HG03342 (cell line): ENCODE measurements at regions not wholly inside any gene's neighbourhood (a gene's known extent, or its start where the extent isn't known, plus 50 kb on each side); places are given as distances from the start of the nearest gene placed in this dataset.
"Not testable (repeated sequence)": the region's sequence is repeated elsewhere in the genome, so short reads cannot be mapped to it uniquely, and the experiment has no call there.

Experiments used
- ATAC-seq: cut with Tn5 transposase; IDR thresholded peaks from one replicate; pipeline ENCODE4 v1.9.1; 2021; ENCODE audit warnings: mild to moderate bottlenecking, moderate library complexity; ENCODE audit not compliant: unreplicated experiment

DNA sequence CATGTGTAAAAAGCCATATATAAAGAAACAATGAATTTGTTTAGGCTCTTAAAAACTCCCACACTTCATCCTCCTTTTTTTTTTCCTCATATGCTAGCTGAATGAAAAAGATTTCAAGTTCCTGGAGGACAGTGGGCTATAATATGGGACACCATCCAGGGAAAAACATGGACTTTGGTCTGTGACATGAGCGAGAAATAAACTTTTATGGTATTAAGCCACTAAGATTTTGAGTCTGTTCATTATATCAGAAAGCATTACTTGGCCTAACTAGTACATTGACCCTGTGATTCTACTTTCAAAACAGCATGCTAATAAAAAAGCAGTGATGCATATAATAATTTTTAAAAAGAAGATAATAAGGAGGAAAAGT, 392.3 kb upstream of the CAMK1G start:
- no peak for ATAC-seq

DNA sequence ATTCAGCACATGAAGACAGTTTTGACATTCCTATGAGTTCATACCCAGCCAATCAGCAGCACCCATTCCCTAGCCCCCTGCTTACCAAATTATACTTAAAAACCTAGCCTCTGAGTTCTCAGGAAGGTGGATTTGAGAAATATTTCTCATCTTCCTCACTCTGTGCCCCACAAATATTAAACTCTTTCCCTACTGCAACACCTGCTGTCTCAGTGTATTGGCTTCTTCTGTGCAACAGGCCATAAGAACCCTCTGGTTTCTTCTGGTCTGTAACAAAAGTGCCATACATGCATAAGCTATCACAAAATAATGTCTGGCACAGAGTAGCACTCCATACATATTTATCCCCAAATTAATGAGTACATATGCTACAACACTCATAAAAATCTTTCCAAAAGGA, 387.4 kb upstream of the CAMK1G start:
- no peak for ATAC-seq

DNA sequence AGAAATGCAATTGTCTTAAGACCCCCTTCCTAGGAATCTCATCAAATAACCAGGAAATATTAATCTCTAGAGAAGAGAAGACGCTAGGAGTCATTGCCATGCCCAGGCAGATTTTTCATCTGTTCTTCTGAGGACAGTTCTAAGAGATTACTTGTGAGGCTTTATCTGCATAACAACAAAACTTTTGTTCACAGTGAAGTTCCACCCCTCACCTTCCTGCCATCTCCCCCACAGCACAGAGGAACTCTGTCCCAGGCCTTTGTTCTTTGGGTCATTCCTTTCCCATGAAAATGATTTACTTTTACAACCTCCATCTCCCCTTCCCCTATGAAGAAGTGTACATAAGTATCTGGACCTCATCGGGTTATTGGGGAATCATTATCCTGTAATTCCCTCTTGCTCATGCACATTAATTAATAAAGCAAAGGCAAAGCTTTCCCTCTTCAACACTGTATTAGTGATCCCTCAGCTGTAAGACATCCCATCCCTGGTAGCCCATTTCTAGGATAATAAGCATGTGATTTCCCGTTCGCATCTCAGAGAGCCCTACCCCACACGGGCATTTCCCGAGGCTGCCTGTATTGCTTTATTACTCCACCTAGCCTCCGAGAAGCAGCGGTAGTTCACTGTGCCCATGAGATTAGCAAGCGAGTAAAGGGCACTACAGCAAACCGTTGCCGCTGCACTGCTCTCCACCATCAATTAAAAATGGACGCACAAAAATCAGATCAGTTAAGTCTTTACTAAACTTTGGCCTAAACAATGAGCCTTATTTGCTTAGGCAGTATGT, 384.4 kb upstream of the CAMK1G start:
- ATAC-seq = no peak

DNA sequence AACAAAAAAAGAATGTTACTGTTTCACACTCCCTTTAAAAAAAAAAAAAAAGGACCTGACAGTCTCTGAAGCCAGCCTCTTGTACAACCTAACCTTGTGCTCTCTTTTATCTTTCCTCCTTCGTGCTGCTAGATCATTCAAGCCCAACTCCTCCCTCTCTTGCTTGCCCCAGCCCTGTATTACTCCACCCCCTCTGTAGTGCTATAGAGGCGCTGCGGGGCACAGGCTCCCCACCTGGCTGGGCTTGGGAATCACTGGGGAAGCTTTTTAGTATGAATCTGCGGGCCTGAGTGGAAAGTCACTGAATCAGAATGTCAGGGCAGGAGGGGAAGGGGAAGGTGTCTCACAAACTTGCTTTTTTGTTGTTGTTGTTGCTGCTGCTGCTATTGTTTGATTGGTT, 383.7 kb upstream of the CAMK1G start:
- ATAC-seq = no peak

DNA sequence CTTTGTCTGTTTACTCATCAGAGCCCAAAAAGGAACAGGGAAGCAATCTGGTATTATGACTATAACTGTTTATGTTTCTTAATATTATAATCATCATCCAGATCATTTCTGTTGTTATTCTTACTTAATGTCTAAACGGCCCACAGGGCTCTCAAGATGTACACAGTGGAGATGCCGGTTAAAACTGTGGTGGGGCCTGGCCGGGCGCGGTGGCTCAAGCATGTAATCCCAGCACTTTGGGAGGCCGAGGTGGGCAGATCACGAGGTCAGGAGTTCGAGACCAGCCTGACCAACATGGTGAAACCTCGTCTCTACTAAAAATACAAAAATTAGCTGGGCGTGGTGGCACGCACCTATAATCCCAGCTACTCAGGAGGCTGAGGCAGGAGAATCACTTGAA, 381.2 kb upstream of the CAMK1G start:
- not testable (repeated sequence) for ATAC-seq

DNA sequence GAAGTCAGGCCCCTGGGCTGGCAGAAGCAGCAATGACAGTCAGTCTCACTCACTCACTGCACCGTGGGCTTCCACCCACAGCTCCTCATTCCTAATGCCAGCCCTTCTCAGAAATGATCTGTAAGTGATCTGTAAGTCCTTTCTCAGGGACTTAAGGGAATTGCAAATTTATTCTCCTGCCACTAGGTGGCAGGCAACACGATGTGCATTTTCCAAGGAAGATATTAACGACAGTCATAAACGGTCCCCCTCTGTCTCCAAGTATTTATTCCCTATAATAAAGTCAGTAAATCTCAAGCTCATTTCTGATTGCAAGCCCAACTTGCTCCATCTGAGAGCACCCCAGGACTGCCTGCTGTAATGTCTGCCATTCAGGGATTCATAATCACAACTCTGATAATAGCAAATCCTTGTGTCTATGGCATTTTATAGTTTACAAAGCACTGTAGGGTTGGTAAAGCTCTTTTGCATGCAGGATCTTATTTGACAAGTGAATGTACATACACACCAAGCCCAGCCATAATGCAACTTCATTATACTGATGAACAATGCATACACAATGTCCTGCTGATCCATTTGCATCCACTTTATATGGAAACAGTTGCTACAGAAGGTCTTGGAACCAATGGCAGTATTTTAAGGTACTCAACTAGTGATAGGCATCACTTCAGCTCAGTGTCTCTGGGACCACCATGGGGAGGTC, 380.5 kb upstream of the CAMK1G start:
- peak; percentile 44 for ATAC-seq

DNA sequence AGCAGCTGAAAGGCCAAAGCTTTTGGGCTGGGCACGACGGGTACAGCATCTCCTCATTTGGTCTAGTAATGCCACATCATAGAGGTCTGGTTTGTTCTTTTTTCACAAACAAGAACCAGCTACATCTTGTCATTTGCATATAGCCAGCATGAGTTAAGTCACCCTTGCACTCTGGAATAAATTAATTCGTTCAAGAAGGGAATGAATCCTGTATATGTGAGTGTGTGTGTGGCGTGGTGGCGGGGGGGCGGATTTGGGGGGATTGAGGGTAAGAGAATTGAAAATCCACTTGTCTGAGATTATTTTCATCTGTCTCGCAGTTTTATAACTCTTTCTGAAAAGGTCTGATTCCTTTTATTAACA, 380.0 kb upstream of the CAMK1G start:
- ATAC-seq = no peak

DNA sequence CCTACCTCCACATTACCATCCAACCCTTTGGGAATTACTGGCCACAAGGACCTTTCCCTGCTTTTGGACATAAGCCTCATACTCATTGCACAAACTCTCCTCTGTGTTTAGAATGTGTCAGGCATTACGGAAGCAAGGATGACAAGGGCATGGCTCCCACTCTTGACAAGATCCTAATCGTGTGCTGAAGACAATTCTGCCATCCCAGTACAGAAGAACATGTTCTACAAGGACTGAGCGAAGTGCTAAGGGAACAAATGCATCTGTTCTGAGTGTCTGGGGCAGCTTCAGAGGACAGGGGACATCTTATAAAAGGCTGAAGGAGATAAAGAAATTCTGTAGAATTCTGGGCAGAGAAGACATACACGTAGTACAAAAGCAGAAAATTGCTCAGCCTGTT, 378.5 kb upstream of the CAMK1G start:
- ATAC-seq = no peak

DNA sequence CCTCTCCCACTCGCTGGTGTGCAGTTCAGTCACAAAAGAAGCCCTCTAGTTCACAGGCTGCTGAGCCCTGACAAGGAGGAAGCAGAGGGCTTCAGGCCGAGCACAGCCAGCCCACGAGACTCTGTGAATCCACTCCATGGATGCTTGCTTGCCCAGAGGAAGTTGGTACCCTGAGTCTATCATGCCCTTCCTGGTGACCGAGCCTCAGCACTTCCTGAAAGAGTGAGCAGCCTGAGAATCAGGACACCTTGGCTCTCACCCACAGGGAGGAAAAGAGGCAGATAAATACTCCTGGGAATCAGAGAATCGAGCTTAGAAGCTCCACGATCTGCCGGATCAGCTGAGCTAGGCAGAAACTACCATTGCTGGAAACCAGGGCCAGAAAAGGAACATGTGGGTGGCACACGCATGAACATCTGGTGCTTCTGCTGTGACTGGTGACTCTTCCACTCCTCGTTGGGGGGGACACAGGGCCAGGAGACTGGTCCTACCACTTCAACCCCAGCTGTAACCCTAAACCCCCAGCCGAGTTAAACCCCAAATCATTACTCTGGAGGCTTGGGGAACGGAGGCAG, 376.3 kb upstream of the CAMK1G start:
- no peak for ATAC-seq

DNA sequence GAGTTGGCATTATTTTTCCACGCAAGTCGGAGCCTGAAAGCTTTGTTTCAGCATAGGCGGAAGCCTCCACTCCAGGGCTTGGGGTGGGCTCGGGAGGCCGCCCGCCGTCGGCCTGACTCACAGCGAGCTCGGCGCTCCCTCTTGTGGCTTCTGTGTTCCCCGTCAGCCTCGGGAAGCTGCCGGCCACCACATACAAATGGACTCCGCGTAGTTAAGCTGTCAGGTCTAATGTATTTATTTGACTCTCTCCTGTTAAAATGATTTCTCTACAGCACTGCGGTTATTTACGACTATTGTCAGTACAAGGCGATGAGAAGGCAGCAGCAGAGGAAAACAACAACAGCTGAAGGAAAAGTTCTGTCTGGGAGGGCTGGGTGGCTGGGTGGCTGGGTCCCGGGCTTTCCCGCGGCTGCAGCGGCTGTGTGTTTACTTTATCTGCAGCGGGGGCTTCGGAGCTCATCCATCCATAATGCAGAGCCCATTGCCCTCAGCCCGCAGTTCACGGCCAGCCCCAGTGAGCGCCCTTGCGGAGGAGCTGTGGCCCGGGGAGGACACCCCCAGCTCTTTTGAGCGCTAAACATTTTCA, 375.7 kb upstream of the CAMK1G start:
- peak; percentile 73 for ATAC-seq

DNA sequence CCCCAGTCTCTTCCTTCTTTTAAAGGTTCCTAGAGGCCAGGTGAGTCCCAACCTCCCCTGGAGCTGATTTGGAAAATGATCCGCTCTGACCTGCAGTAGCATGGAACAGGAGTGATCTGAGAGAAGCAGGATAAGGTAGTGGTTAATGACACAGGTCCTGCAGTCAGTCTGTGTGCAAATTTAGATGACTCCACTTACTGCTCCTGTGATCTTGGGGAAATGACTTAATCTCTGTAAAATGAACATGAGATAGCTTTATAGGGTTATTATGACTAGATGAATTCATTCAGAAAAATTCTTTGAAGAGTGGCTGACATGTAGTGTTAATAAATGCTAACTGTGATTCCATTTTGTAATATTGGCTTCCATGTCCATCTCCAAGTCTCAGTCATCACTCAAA, 374.9 kb upstream of the CAMK1G start:
- no peak for ATAC-seq

DNA sequence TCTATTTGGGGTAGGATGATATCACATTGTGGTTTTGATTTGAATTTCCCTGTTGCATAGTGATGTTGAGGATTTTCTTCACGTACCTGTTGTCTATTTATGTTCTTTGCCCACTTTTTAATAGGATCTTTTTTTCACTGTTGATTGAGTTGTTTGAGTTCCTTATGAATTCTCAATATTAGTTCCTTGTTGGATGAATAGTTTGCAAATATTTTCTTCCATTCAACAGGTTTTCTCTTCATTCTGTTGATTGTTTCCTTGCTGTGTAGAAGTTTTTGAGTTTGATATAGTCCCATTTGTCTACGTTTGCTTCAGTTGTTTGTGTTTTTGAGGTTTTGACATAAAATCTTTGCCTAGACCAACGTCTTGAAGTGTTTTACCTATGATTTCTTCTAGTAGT, 369.5 kb upstream of the CAMK1G start:
- no peak for ATAC-seq

DNA sequence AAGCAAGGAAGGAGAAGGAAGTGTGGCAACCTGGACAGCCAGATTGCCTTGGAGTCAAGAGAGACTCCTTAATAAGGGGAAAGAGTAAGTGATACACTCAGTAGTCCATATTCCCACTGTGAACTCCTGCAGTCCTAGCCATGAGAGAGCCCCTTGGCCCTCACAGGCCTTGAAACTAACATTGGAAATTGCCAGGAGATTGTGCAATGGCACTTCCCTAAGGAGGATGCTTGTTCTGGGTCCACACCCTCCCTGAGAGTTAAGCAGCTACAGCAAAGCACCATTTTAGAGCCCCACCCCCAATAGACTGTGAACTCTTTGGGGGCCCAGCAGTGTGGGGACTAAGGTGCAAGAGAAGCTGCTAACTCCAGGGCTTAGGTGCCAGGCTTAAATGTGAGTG, 367.7 kb upstream of the CAMK1G start:
- no peak for ATAC-seq

DNA sequence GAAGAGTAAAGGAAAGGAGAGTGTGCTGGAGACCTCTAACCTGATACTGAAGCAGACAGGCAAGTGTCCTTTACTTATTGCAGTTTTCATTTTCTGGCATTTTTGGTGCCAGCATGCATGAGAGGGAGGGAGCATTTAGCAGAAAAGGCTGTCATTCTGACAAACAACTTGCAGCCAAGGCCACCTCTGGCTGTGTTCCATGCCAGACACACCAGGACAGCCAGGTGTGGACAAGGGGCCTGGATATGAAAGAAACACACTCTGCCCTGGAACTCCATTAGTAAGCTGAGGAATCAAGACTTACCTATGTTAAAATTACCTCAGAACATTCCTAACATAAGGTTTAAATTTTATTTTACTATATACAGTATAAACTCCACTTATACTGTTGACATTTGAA, 365.4 kb upstream of the CAMK1G start:
- no peak for ATAC-seq

DNA sequence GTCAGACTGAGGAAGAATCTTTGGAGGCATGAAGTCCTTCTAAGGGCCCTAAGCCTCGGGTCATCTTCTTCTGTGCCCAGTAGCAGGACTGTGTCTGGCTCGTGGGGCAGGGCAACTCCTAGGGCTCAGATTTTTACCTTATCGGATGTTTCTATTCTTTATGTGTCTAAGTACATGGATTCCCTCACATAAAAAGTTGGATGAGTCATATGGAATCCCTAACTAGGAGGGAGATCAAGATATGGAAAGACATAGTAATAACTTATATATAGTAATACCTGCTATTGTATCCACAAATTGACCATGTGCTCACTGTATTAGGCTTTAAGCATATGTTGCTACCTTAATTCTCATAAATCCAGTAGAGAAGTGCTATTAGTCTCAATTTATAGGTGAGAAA, 364.5 kb upstream of the CAMK1G start:
- no peak for ATAC-seq

DNA sequence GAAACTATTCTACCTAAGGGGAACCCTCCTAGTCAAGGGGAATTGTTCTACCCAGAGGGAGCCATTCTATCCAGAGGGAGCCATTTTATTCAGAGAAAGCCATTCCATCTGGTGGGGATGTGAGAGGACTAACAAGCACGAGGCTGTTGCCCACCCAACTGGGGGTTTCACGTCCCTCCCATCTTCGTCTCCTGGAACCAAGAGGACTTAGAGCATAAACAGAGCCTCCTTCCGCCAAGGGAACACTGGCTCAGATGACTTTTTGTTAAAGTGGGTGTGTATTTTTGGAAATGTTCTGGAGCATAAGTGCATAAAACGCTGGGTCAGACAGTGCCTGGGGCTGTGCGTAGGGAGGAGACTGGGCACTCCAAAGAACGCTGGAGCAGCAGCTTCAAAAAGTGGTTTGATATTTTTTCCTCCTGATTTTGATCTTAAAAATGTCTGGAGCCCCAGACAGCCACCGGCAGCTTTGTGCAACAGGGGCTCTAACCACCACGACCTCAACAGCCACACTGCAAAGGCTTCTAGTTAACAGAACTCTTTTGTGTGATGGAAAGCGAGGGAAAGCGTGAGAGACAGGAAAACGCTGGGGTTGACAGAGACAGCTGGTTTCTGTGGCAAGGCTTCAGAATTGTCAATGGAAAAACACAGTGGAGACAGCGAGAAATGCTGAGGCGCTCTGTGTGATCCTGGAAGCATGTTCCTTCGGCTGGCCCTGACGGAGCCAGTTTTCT, 363.6 kb upstream of the CAMK1G start:
- no peak for ATAC-seq

DNA sequence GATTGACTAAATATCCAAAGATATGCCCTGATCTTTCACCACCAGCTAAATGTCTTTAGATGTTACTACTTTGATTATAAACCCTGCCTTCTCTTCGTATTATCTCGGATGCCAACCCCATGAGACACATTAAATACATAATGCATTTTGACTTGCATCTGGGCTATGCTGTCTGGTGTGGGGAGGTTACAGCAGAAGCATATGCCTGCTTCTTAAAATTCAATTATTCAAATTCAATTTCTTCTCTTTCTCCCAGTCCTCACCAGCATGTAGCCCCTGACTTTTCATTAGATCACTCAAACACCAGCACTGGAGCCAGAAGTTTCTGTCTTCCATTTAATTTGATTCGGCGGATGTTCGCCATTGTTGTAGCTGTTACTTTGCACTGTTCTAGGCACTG, 360.7 kb upstream of the CAMK1G start:
- no peak for ATAC-seq

DNA sequence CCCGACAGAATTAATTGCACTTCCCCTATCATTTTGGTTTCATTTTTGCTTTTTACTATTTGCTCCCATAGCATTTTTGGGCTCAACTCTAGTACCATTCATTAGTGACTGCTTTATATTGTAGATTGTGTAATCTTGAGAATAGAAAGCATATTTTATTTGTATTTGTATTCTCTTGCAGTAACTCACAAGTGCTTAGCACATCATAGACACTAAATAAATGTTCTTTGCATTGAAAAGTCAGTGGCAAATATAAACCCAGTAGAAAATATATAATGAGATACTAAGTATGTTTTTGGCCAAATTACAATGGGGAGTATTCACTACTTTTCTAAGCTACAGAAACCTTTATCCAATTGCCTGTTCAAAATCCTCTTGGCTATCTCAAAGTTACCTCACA, 359.7 kb upstream of the CAMK1G start:
- ATAC-seq = no peak

DNA sequence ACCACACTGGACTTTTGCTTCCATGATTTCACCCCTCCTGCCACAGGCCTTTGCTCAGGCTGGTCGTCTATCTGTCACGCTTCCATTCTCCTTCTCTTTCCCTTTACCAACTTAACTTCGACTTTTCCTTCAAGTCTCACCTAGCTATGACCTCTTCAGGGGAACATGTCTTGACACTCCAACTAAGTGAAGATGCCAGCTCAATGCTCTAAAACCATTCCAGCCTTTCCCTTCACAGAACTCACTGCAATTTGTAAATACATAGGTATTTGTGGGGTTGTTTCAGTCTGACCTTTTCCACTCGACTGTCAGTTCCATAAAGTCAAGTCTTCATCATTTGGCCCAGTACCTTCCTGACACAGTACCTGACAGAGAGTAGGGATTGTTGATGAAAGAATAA, 358.6 kb upstream of the CAMK1G start:
- no peak for ATAC-seq

DNA sequence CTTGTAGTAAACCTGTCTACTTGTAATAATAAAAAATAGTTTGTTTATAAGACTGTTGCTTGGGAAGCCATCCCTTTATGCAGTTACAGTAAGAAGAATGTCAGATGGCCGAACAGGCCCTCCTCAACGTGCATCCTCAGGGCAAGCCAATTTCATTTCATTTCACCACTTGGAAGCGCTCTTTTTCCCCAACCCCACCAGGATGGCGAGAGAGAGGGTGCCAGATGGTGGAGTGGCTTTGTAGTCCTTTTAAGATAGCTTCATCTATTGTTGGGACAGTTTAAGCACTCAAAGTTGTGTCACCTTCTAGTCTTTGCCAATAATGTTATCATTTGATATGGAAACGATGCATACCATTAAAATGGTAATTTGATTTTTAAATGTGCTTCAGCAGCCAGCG, 356.3 kb upstream of the CAMK1G start:
- ATAC-seq = no peak

DNA sequence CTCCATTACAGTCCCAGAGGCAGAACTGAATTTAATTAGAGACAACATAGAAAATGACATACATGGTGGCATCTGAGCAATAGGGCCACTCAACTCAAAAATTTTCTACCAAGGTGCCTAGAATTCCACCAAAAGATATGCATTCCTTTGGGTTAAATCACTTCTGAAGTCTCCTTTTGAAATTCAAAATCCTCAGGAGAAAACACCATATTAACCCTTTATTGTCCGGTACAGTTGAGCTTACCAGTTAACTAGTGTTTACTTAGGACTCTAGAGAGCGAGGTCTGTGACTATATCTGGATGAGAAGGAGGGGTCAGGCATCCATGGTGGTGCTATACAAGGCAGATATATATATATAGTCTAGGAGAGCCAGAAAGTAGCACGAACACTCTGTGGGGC, 355.6 kb upstream of the CAMK1G start:
- no peak for ATAC-seq
